HUES64 (cell line): ENCODE measurements at regions not wholly inside any gene's neighbourhood (a gene's known extent, or its start where the extent isn't known, plus 50 kb on each side); places are given as distances from the start of the nearest gene placed in this dataset.

ENCODE experiments used
- H3K27ac ChIP-seq: 2 replicates; pipeline ENCODE4 v1.7.0; 2013; ENCODE audit warnings: low read depth, low read length, inconsistent platforms
- H3K27me3 ChIP-seq: 2 replicates; pipeline ENCODE4 v1.6.1; 2013; ENCODE audit warnings: mild to moderate bottlenecking, low read length; ENCODE audit not compliant: insufficient read depth
- H3K36me3 ChIP-seq: 2 replicates; pipeline ENCODE4 v1.6.1; 2013; ENCODE audit warnings: mild to moderate bottlenecking, low read length; ENCODE audit not compliant: insufficient read depth
- H3K4me1 ChIP-seq: 2 replicates; pipeline ENCODE4 v1.6.1; 2013; ENCODE audit warnings: mild to moderate bottlenecking, low read length, moderate library complexity; ENCODE audit not compliant: insufficient read depth
- H3K4me3 ChIP-seq: 2 replicates; pipeline ENCODE4 v1.5.1; 2013; ENCODE audit warnings: mild to moderate bottlenecking, low read length, moderate library complexity
- H3K9ac ChIP-seq: 2 replicates; pipeline ENCODE4 v1.6.1; 2013; ENCODE audit warnings: mild to moderate bottlenecking, low read depth, low read length
- H3K9me3 ChIP-seq: 2 replicates; pipeline ENCODE4 v1.6.1; 2013; ENCODE audit warnings: low read depth, low read length; ENCODE audit not compliant: insufficient read depth
- WGBS: fragments of 150-250, 120-280 bp; methylation state at CpG from one replicate; pipeline ENCODE4 v1.1.7; 2013; ENCODE audit warnings: missing lambda C conversion rate; 5-methylcytosine and 5-hydroxymethylcytosine counted together

DNA sequence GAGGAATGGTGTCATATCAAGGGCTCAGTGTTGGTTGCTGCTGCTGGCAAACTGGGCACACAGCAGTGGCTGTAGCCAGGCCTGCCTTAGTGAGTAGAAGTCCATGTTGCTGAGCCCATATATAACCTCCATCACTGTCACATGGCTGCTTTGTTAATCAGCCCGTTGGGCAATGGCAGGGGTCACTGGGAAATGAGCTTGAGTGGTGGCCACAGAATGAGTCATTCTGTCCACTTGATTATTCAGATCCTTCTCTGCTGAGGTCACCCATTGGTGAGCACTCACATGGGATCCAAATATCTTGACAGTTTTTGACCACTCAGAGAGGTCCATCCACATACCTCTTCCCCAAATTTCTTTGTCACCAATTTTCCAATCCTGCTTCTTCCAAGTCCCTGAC, 898.9 kb upstream of the EYS start:
- no peaks in the 10 kb centered on the region for H3K27me3 ChIP-seq
- no peaks in the 10 kb centered on the region for H3K36me3 ChIP-seq
- no peak overlapping the region for H3K4me3 ChIP-seq
- no peaks in the 10 kb centered on the region for H3K9me3 ChIP-seq
- whole genome bisulfite sequencing, result 79% methylated on average over 1 of the region's 1 CpG
- no peaks in the 10 kb centered on the region for H3K4me1 ChIP-seq
- H3K27ac ChIP-seq, result no peak overlapping the region
- H3K9ac ChIP-seq, result no peak overlapping the region

GRCh38 chr6:66605011-66605410, 898.0 kb upstream of the EYS start:
- H3K27me3 ChIP-seq, result no peaks in the 10 kb centered on the region
- H3K4me1 ChIP-seq, result no peaks in the 10 kb centered on the region
- no peak overlapping the region for H3K27ac ChIP-seq

DNA sequence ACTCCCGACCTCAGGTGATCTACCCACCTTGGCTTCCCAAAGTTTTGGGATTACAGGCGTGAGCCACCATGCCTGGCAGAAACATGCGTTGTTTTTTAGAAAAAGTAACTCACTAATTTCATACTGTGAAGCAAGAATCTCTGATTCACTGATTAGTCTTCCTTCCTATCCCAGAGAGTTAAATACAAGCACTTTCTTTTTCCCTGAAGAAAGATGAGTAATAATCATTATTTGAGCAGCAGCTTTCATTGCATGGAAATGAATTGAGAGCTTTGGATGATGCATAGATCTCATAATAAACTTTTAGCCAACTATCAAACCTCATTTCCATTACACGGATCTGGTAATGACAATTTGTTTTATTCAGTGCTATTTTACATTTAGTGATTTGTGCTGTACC, 892.5 kb upstream of the EYS start:
- H3K4me1 ChIP-seq, result no peaks in the 10 kb centered on the region
- 94% methylated on average over 3 of the region's 4 CpGs for WGBS

More at GRCh38 chr6:66605011-66605410, 898.0 kb upstream of the EYS start:
- no peak overlapping the region for H3K4me3 ChIP-seq
- H3K9ac ChIP-seq, result no peak overlapping the region
- no peaks in the 10 kb centered on the region for H3K9me3 ChIP-seq
- no peaks in the 10 kb centered on the region for H3K36me3 ChIP-seq

DNA sequence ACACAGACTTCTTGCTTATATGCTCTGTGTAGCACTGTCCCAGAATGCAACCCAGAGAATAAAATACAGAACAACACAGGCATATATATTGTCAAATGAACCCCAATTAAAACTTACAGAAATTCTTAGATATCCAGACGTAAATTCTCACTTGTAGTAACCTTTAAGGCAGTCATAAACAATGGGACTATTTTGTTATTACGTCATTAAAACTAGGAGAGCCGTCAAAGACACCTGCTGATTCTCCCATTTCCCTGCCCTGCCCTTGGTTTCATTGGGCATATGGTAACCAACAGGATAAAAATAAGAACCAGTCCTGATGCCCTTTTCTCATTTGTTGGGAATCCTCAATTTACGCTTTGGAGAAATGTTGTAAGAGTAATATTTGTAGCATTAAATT, 871.3 kb upstream of the EYS start:
- Histone ChIP-seq H3K4me1 (no peaks in the 10 kb centered on the region), H3K36me3 (no peaks in the 10 kb centered on the region), H3K27me3 (no peaks in the 10 kb centered on the region), H3K9ac (no peak overlapping the region), H3K27ac (no peak overlapping the region), H3K9me3 (no peaks in the 10 kb centered on the region), H3K4me3 (no peak overlapping the region)
- WGBS, result 90% methylated on average over 4 of the region's 4 CpGs

More for the DNA sequence above, 892.5 kb upstream of the EYS start:
- Histone ChIP-seq H3K9ac (no peak overlapping the region), H3K27me3 (no peaks in the 10 kb centered on the region), H3K36me3 (no peaks in the 10 kb centered on the region), H3K27ac (no peak overlapping the region), H3K4me3 (no peak overlapping the region), H3K9me3 (no peaks in the 10 kb centered on the region)

DNA sequence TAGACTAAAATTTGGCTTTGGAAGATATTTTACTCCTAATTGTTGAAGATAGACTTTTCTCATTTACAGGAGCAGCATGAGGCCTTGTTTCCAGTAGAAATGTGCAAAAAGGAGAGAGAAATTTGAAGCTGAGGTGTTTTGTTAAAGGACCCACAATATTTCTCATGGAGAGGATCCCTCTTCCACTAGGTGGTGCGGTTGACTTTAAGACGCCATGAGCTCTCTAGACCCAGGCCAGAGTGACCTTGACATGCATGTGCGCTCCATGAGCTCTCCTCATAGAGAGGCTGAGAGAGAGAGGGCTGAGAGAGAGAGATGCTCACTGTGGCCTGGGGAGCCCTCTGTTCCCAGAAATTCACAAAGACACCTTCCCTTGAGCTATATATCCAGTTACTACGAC, 861.2 kb upstream of the EYS start:
- Histone ChIP-seq H3K9ac (no peak overlapping the region), H3K4me3 (no peak overlapping the region), H3K9me3 (peaks cover 10% of the 10 kb centered on the region), H3K4me1 (no peaks in the 10 kb centered on the region), H3K27me3 (no peaks in the 10 kb centered on the region), H3K36me3 (no peaks in the 10 kb centered on the region), H3K27ac (no peak overlapping the region)
- 94% methylated on average over 3 of the region's 4 CpGs for WGBS

DNA sequence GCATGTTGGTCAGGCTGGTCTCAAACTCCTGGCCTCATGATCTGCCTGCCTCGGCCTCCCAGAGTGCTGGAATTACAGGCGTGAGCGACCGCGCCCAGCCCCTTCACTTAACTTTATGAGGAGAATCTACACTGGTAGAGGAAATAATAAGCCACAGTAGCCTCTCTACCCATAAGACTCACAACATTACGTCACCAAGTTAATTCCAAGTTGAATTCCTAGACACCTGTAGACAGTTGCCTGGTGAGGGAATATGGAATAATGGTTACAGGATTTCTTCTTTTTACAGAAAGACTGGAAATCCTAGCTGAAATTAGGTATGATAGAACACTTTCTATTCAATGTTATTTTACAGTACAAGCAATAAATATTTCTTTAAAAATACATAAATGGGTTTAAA, 854.5 kb upstream of the EYS start:
- H3K27me3 ChIP-seq, result no peaks in the 10 kb centered on the region
- WGBS, result 100% methylated on average over 2 of the region's 6 CpGs
- no peak overlapping the region for H3K4me3 ChIP-seq
- H3K27ac ChIP-seq, result no peak overlapping the region
- no peak overlapping the region for H3K9ac ChIP-seq
- H3K36me3 ChIP-seq, result no peaks in the 10 kb centered on the region
- H3K9me3 ChIP-seq, result peaks cover 14% of the 10 kb centered on the region
- no peaks in the 10 kb centered on the region for H3K4me1 ChIP-seq

- Histone ChIP-seq H3K27me3 (no peaks in the 10 kb centered on the region), H3K4me1 (no peaks in the 10 kb centered on the region), H3K27ac (no peak overlapping the region), H3K9me3 (0 out of 2 replicates have a peak, but pooled peaks cover 12% of the 10 kb centered on the region), H3K36me3 (no peaks in the 10 kb centered on the region), H3K9ac (no peak overlapping the region), H3K4me3 (no peak overlapping the region)
Observed at GRCh38 chr6:66558189-66558588, 851.2 kb upstream of the EYS start.

DNA sequence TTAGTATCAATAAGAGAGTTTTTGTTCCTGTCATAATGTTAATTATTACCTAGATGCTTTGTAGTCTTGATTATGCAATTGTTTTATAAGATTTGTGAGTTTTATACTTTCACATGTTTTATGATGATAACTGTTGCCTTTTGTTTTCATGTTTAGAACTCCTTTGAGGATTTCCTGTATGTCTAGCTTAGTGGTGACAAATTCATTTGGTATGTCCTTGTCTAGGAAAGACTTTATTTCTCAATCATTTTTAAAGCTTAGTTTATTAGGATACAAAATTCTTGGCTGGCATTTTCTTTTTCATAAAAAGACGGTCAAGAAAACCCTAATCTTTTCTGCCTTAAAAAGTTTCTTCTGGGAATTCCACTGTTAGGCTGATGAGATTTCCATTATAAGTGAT, 849.9 kb upstream of the EYS start:
- H3K9me3 ChIP-seq, result peaks cover 16% of the 10 kb centered on the region; the same call in 1 of the 2 replicates
- H3K9ac ChIP-seq, result no peak overlapping the region
- no peaks in the 10 kb centered on the region for H3K36me3 ChIP-seq
- H3K4me3 ChIP-seq, result no peak overlapping the region
- no peaks in the 10 kb centered on the region for H3K4me1 ChIP-seq
- 94% methylated on average over 1 of the region's 1 CpG for WGBS
- no peak overlapping the region for H3K27ac ChIP-seq
- no peaks in the 10 kb centered on the region for H3K27me3 ChIP-seq

DNA sequence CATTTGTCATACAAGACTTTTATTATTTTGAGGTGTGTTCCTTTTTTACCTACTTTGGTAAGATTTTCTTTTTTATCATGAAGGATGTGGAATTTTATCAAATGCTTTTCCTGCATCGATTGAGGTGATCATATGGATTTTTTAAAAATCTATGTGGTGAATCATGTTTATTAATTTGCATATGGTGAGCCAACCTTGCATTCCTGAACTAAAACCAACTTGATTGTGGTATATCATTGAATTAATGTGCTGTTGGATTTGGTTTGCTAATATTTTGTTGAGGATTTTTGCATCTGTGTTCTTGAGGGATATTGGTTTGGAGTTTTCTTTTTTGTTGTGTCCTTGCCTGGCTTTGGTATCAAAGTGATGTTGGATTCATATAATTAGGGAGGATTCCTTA, 848.1 kb upstream of the EYS start:
- peaks cover 16% of the 10 kb centered on the region; the same call in 1 of the 2 replicates for H3K9me3 ChIP-seq
- H3K4me1 ChIP-seq, result no peaks in the 10 kb centered on the region
- H3K4me3 ChIP-seq, result no peak overlapping the region
- H3K36me3 ChIP-seq, result no peaks in the 10 kb centered on the region
- WGBS, result 88% methylated on average over 1 of the region's 1 CpG
- no peak overlapping the region for H3K27ac ChIP-seq
- no peak overlapping the region for H3K9ac ChIP-seq
- no peaks in the 10 kb centered on the region for H3K27me3 ChIP-seq

DNA sequence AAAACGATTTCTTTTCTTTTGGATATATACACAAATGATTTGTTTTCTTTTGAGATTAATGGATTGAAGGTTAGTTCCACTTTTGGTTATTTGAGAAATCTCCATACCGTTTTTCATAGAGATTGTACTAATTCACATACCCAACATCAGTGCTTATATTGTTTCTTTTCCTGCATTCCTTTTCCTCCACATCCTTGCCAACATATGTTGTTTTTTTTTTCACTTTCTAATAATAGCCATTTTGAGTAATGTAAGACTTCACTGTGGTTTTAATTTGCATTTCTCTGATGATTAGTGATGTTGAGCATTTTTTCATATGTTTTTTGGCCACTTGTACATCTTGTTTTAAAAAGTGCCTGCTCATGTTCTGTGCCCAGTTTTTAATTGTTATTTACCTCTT, 846.4 kb upstream of the EYS start:
- Histone ChIP-seq H3K9ac (no peak overlapping the region), H3K27ac (no peak overlapping the region), H3K4me1 (no peaks in the 10 kb centered on the region), H3K9me3 (peaks cover 16% of the 10 kb centered on the region; the same call in 1 of the 2 replicates), H3K36me3 (no peaks in the 10 kb centered on the region), H3K27me3 (no peaks in the 10 kb centered on the region), H3K4me3 (no peak overlapping the region)
- WGBS, result 94% methylated on average over 2 of the region's 2 CpGs

GRCh38 chr6:66538551-66539135, 831.6 kb upstream of the EYS start:
- WGBS, result no CpG with 5 or more reads among the region's 1 CpG
- Histone ChIP-seq H3K27ac (no peak overlapping the region), H3K36me3 (no peaks in the 10 kb centered on the region)

DNA sequence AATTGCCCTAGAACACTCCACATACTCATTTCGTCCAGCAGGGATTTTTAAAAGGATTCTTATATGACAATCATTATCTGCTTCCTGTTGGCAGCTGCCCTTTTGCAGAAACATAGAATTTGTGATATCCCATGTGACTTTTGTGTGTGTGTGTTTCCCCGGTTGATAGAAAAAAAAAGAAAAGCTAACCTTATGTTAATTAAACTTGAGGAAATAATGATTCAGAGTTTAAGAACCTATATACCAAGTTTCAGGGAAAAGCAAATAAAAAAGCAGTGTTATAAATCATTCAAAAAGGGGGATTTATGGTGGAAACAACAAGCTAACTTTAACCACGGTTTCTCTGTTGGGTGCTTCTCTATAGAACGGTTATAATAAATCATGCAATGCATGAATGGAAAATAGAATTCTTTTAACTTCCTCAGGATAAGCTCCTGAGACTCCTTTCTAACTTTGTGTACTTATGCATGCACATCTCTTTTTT, 826.9 kb upstream of the EYS start:
- Histone ChIP-seq H3K9me3 (no peaks in the 10 kb centered on the region), H3K27me3 (no peaks in the 10 kb centered on the region), H3K36me3 (no peaks in the 10 kb centered on the region), H3K4me3 (no peak overlapping the region), H3K9ac (no peak overlapping the region), H3K4me1 (no peaks in the 10 kb centered on the region), H3K27ac (no peak overlapping the region)
- 91% methylated on average over 3 of the region's 4 CpGs for WGBS

More at GRCh38 chr6:66538551-66539135, 831.6 kb upstream of the EYS start:
- H3K27me3 ChIP-seq, result no peaks in the 10 kb centered on the region
- no peak overlapping the region for H3K4me3 ChIP-seq
- H3K9ac ChIP-seq, result no peak overlapping the region
- H3K4me1 ChIP-seq, result no peaks in the 10 kb centered on the region
- H3K9me3 ChIP-seq, result peaks cover 6% of the 10 kb centered on the region; the same call in 1 of the 2 replicates
